ENCODE measurements at regions not wholly inside any gene's neighbourhood (a gene's known extent, or its start where the extent isn't known, plus 50 kb on each side); places are given as distances from the start of the nearest gene placed in this dataset.

- no peaks in the 10 kb centered on the region for H3K27me3 ChIP-seq
- intact Hi-C loops (cut with DNase I; ENCODE audit: low total_unique reads), result no loop called here
- H3K36me3 ChIP-seq (ENCODE audit: low read depth, missing control alignments), result no peaks in the 10 kb centered on the region
- DNase-seq, result no peak
- H3K9me3 ChIP-seq, result no peaks in the 10 kb centered on the region
- H3K4me1 ChIP-seq, result peaks cover 3% of the 10 kb centered on the region
- no peak for TF ChIP-seq POLR2A (IDR thresholded peaks at IDR 0.05)
- TF ChIP-seq CTCF (IDR thresholded peaks at IDR 0.05), result no peak
- H3K27ac ChIP-seq, result no peak overlapping the region
- 69 to 70% methylated on average over 4 of the region's 4 CpGs for WGBS, 2 donors
- no peak overlapping the region for H3K4me3 ChIP-seq
These were observed 65.2 kb upstream of the TMEM33 start for GRCh38 chr4:41870035-41870434.

GRCh38 chr4:41866799-41867677 lies 68.2 kb upstream of the TMEM33 start:
- no peak for TF ChIP-seq CTCF (IDR thresholded peaks at IDR 0.05)
- TF ChIP-seq POLR2A (IDR thresholded peaks at IDR 0.05), result no peak
- Histone ChIP-seq H3K4me3 (peak overlapping the region; percentile 13 to 15), H3K9me3 (no peaks in the 10 kb centered on the region), H3K36me3 (ENCODE audit: low read depth, missing control alignments) (no peaks in the 10 kb centered on the region), H3K27ac (no peak overlapping the region), H3K27me3 (no peaks in the 10 kb centered on the region), H3K4me1 (peaks cover 3% of the 10 kb centered on the region)
- no peak for DNase-seq
- WGBS, 2 donors, result 3 to 4% methylated on average over 24 to 48 of the region's 55 CpGs
- intact Hi-C loops (cut with DNase I; ENCODE audit: low total_unique reads), result no loop called here

- Histone ChIP-seq H3K4me3 (no peak overlapping the region), H3K36me3 (ENCODE audit: low read depth, missing control alignments) (no peaks in the 10 kb centered on the region), H3K27me3 (no peaks in the 10 kb centered on the region), H3K9me3 (no peaks in the 10 kb centered on the region), H3K4me1 (peaks cover 3% of the 10 kb centered on the region), H3K27ac (no peak overlapping the region)
- 3 to 6% methylated on average over 38 to 42 of the region's 42 CpGs for WGBS, 2 donors
- intact Hi-C loops (cut with DNase I; ENCODE audit: low total_unique reads), result no loop called here
- DNase-seq, result no peak
- no peak for TF ChIP-seq POLR2A (IDR thresholded peaks at IDR 0.05)
- no peak for TF ChIP-seq CTCF (IDR thresholded peaks at IDR 0.05)
These were observed 69.0 kb upstream of the TMEM33 start for GRCh38 chr4:41865981-41866798.

GRCh38 chr4:41865306-41865980 lies 69.8 kb upstream of the TMEM33 start:
- no peaks in the 10 kb centered on the region for H3K36me3 ChIP-seq (ENCODE audit: low read depth, missing control alignments)
- intact Hi-C loops (cut with DNase I; ENCODE audit: low total_unique reads), result no loop called here
- H3K27me3 ChIP-seq, result no peaks in the 10 kb centered on the region
- 3 to 7% methylated on average over 26 to 33 of the region's 33 CpGs for WGBS, 2 donors
- no peak overlapping the region for H3K4me3 ChIP-seq
- H3K27ac ChIP-seq, result no peak overlapping the region
- no peaks in the 10 kb centered on the region for H3K9me3 ChIP-seq
- no peak for TF ChIP-seq CTCF (IDR thresholded peaks at IDR 0.05)
- peaks cover 3% of the 10 kb centered on the region for H3K4me1 ChIP-seq
- no peak for DNase-seq
